PFSK-1 (cell line): ENCODE measurements at regions not wholly inside any gene's neighbourhood (a gene's known extent, or its start where the extent isn't known, plus 50 kb on each side); places are given as distances from the start of the nearest gene placed in this dataset.

ENCODE experiments used
- FOXP2 ChIP-seq: optimal IDR thresholded peaks from 2 replicates; pipeline ENCODE3; 2011; ENCODE audit warnings: borderline replicate concordance, control low read depth, inconsistent platforms; ENCODE audit not compliant: insufficient read depth; ENCODE audit errors: extremely low read length, extremely low read depth
- POLR2AphosphoS5 ChIP-seq: IDR thresholded peaks from 2 replicates; pipeline ENCODE4 v1.6.1; 2012; ENCODE audit warnings: low read depth, mild to moderate bottlenecking, control low read depth, low read length, moderate library complexity
- REST ChIP-seq, 2 experiments: IDR thresholded peaks; 2 replicates each; pipeline versions ENCODE4 v1.6.1 to v1.8.0; 2011 to 2012; ENCODE audit warnings: low read depth in 2 of 2, low read length in 2 of 2, control low read depth in 1 of 2, inconsistent platforms in 1 of 2, mild to moderate bottlenecking in 1 of 2, moderate library complexity in 1 of 2; ENCODE audit not compliant: insufficient read depth in 1 of 2
- SIN3A ChIP-seq: IDR thresholded peaks from 2 replicates; pipeline ENCODE4 v1.6.1; 2012; ENCODE audit warnings: mild to moderate bottlenecking, low read length, moderate library complexity, borderline replicate concordance; ENCODE audit not compliant: insufficient read depth
- TAF1 ChIP-seq: IDR thresholded peaks from 2 replicates; pipeline ENCODE4 v1.6.1; 2012; ENCODE audit warnings: low read length, control low read depth, borderline replicate concordance; ENCODE audit not compliant: insufficient read depth

GRCh38 chr4:114444211-114444610 lies 154.4 kb upstream of the UGT8 start:
- no peak for TF ChIP-seq TAF1
- no peak for TF ChIP-seq REST (IDR thresholded peaks at IDR 0.05; ENCODE audit: insufficient read depth in 1 of 2, low read depth in 2 of 2, low read length in 2 of 2)
- TF ChIP-seq POLR2AphosphoS5, result no peak
- no peak for TF ChIP-seq FOXP2
- no peak for TF ChIP-seq SIN3A

- TF ChIP-seq TAF1 (no peak), SIN3A (no peak), REST (IDR thresholded peaks at IDR 0.05; ENCODE audit: insufficient read depth in 1 of 2, low read depth in 2 of 2, low read length in 2 of 2) (no peak), POLR2AphosphoS5 (no peak), FOXP2 (no peak)
Measured at GRCh38 chr4:114458728-114459127, 139.9 kb upstream of the UGT8 start.

- TF ChIP-seq TAF1 (no peak), POLR2AphosphoS5 (no peak), SIN3A (no peak), REST (IDR thresholded peaks at IDR 0.05; ENCODE audit: insufficient read depth in 1 of 2, low read depth in 2 of 2, low read length in 2 of 2) (no peak), FOXP2 (no peak)
Measured at GRCh38 chr4:114464726-114465272, 133.8 kb upstream of the UGT8 start.

- TF ChIP-seq REST (IDR thresholded peaks at IDR 0.05; ENCODE audit: insufficient read depth in 1 of 2, low read depth in 2 of 2, low read length in 2 of 2) (no peak), TAF1 (no peak), POLR2AphosphoS5 (no peak), SIN3A (no peak), FOXP2 (no peak)
Measured at GRCh38 chr4:114465766-114466165, 132.8 kb upstream of the UGT8 start.

- TF ChIP-seq TAF1 (no peak), POLR2AphosphoS5 (no peak), REST (IDR thresholded peaks at IDR 0.05; ENCODE audit: insufficient read depth in 1 of 2, low read depth in 2 of 2, low read length in 2 of 2) (no peak), SIN3A (no peak), FOXP2 (no peak)
Measured at GRCh38 chr4:114466299-114466698, 132.3 kb upstream of the UGT8 start.
